Lung (tissue), 11 donors: ENCODE measurements at regions not wholly inside any gene's neighbourhood (a gene's known extent, or its start where the extent isn't known, plus 50 kb on each side); places are given as distances from the start of the nearest gene placed in this dataset.

Experiments used
- ATAC-seq: fragments of 200-7000 bp; cut with Tn5 transposase; one replicate; pipeline ENCODE4 v1.9.1; 2020; ENCODE audit warnings: moderate number of reproducible peaks; ENCODE audit not compliant: insufficient read depth, low FRiP score
- DNase-seq, 3 donors: peaks; one replicate each; pipeline ENCODE4 v3.0.0-alpha.2; 2013 to 2017
- H3K27ac ChIP-seq, 2 donors: one replicate each; pipeline ENCODE4 v1.5.1; 2013; ENCODE audit warnings: mild to moderate bottlenecking in 2 of 2, moderate library complexity in 2 of 2, control low read depth in 1 of 2, inconsistent platforms in 1 of 2, low read depth in 1 of 2, low read length in 1 of 2
- H3K27me3 ChIP-seq, 3 donors: one replicate each; pipeline ENCODE4 v1.5.1; 2013; ENCODE audit warnings: low read length in 2 of 3; ENCODE audit not compliant: control insufficient read depth in 3 of 3, insufficient read depth in 3 of 3
- H3K36me3 ChIP-seq, 4 donors: one replicate each; pipeline ENCODE4 v1.5.1; 2013; ENCODE audit warnings: low read length in 4 of 4, mild to moderate bottlenecking in 1 of 4, moderate library complexity in 1 of 4; ENCODE audit not compliant: control insufficient read depth in 4 of 4, insufficient read depth in 4 of 4
- H3K4me1 ChIP-seq, 5 donors: one replicate each; pipeline ENCODE4 v1.5.1; 2013; ENCODE audit warnings: low read length in 5 of 5, mild to moderate bottlenecking in 2 of 5, moderate library complexity in 1 of 5; ENCODE audit not compliant: control insufficient read depth in 5 of 5, insufficient read depth in 5 of 5
- H3K4me3 ChIP-seq: one replicate; pipeline ENCODE4 v1.5.1; 2013; ENCODE audit warnings: mild to moderate bottlenecking, control low read depth, moderate library complexity
- H3K9ac ChIP-seq, 2 donors: one replicate each; pipeline ENCODE4 v1.5.1; 2013; ENCODE audit warnings: low read length in 2 of 2, control low read depth in 1 of 2; ENCODE audit not compliant: insufficient read depth in 1 of 2
- H3K9me3 ChIP-seq, 4 donors: one replicate each; pipeline ENCODE4 v1.5.1; 2013; ENCODE audit warnings: low read length in 3 of 4, mild to moderate bottlenecking in 1 of 4, moderate library complexity in 1 of 4; ENCODE audit not compliant: control insufficient read depth in 4 of 4, insufficient read depth in 3 of 4
- CTCF ChIP-seq: IDR thresholded peaks from 2 replicates; pipeline ENCODE4 v1.5.1; 2012; ENCODE audit warnings: mild to moderate bottlenecking; ENCODE audit errors: control extremely low read depth, extremely low read depth
- WGBS, 2 donors: extraction: QIAGEN DNeasy Blood & Tissue Kit; methylation state at CpG; one replicate each; pipeline ENCODE4 v1.1.7; 2013; 5-methylcytosine and 5-hydroxymethylcytosine counted together
- donor health status: control.
- donor health status: control.
- donor health status: Bipolar disorder and iron deficiency.
- donor health status: healthy.
- donor health status: DM: yes; HTN: yes; CAD: no.

- ATAC-seq (peak; percentile 67), DNase-seq (peak; percentile 72 to 77 (median 75))
- no peaks in the 10 kb centered on the region for H3K4me1 ChIP-seq
- WGBS, 2 donors = 43 to 49% methylated on average over 4 of the region's 4 CpGs
- H3K4me3 ChIP-seq = no peak overlapping the region
- no peaks in the 10 kb centered on the region for H3K36me3 ChIP-seq
- H3K27ac ChIP-seq = no peak overlapping the region
- TF ChIP-seq CTCF = peak; percentile 39
- H3K9ac ChIP-seq = no peak overlapping the region
- no peaks in the 10 kb centered on the region for H3K27me3 ChIP-seq
- no peaks in the 10 kb centered on the region for H3K9me3 ChIP-seq
These were observed 885.4 kb downstream of the PDCD6IP start for GRCh38 chr3:34683851-34684250.

- H3K4me1 ChIP-seq = no peaks in the 10 kb centered on the region
- no peak for ATAC-seq
- TF ChIP-seq CTCF = no peak
- no peaks in the 10 kb centered on the region for H3K9me3 ChIP-seq
- DNase-seq = no peak
- H3K27me3 ChIP-seq = no peaks in the 10 kb centered on the region
- no peak overlapping the region for H3K4me3 ChIP-seq
- H3K36me3 ChIP-seq = no peaks in the 10 kb centered on the region
- H3K27ac ChIP-seq = no peak overlapping the region
- H3K9ac ChIP-seq = no peak overlapping the region
- 62 to 77% methylated on average over 1 of the region's 1 CpG for WGBS, 2 donors
These were observed 888.1 kb downstream of the PDCD6IP start for GRCh38 chr3:34686541-34686940.

- no peak overlapping the region for H3K9ac ChIP-seq
- DNase-seq (no peak), ATAC-seq (no peak)
- TF ChIP-seq CTCF = no peak
- no peak overlapping the region for H3K27ac ChIP-seq
- H3K4me3 ChIP-seq = no peak overlapping the region
- no peaks in the 10 kb centered on the region for H3K4me1 ChIP-seq
- H3K27me3 ChIP-seq = no peaks in the 10 kb centered on the region
- H3K9me3 ChIP-seq = no peaks in the 10 kb centered on the region
- WGBS, 2 donors = 64 to 70% methylated on average over 1 of the region's 1 CpG
- no peaks in the 10 kb centered on the region for H3K36me3 ChIP-seq
These were observed 889.2 kb downstream of the PDCD6IP start for GRCh38 chr3:34687671-34688070.

- H3K9me3 ChIP-seq = peaks cover 0 to 6% (median 0%) of the 10 kb centered on the region in 4 donors
- H3K36me3 ChIP-seq = no peaks in the 10 kb centered on the region
- no peaks in the 10 kb centered on the region for H3K4me1 ChIP-seq
- no peak overlapping the region for H3K9ac ChIP-seq
- ATAC-seq (no peak), DNase-seq (no peak)
- H3K27me3 ChIP-seq = no peaks in the 10 kb centered on the region
- H3K27ac ChIP-seq = no peak overlapping the region
- TF ChIP-seq CTCF = no peak
- WGBS, 2 donors = 72% methylated on average over 4 of the region's 4 CpGs
- no peak overlapping the region for H3K4me3 ChIP-seq
These were observed 898.4 kb downstream of the PDCD6IP start for GRCh38 chr3:34696831-34697230.
